ENCODE measurements at regions not wholly inside any gene's neighbourhood (a gene's known extent, or its start where the extent isn't known, plus 50 kb on each side); places are given as distances from the start of the nearest gene placed in this dataset.

DNA sequence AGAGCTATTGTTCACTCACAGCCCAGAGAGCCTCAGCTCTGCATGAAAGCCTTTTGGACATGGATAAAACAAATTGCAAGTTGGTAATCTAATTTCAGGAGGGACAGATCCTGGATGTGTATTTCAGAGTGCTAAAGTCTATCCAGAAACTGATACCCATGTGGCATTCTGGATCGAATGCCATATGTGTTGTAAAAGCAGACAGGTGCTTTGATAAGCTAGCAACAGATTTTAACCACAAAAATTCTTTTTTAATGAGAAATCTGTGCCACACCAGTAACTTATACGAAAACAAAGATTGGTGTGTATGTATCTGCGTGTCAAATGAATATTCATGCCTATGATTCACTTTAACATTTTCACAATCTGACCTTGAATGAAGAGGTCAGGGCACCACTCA, 936.6 kb upstream of the MAP3K7 start:
- TF ChIP-seq, protein P1, sequence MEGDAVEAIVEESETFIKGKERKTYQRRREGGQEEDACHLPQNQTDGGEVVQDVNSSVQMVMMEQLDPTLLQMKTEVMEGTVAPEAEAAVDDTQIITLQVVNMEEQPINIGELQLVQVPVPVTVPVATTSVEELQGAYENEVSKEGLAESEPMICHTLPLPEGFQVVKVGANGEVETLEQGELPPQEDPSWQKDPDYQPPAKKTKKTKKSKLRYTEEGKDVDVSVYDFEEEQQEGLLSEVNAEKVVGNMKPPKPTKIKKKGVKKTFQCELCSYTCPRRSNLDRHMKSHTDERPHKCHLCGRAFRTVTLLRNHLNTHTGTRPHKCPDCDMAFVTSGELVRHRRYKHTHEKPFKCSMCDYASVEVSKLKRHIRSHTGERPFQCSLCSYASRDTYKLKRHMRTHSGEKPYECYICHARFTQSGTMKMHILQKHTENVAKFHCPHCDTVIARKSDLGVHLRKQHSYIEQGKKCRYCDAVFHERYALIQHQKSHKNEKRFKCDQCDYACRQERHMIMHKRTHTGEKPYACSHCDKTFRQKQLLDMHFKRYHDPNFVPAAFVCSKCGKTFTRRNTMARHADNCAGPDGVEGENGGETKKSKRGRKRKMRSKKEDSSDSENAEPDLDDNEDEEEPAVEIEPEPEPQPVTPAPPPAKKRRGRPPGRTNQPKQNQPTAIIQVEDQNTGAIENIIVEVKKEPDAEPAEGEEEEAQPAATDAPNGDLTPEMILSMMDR (IDR thresholded peaks at IDR 0.05; ENCODE audit: low read depth, low read length): no peak
- no peak for TF ChIP-seq EZH2phosphoT487 (IDR thresholded peaks at IDR 0.05; ENCODE audit: low read depth)

Measured in OCI-LY3 (cell line).